ENCODE measurements at regions not wholly inside any gene's neighbourhood (a gene's known extent, or its start where the extent isn't known, plus 50 kb on each side); places are given as distances from the start of the nearest gene placed in this dataset.

GRCh38 chr6:146943664-146944063 is 260.6 kb upstream of the STXBP5 start:
- H3K36me3 Mint-ChIP-seq (ENCODE audit: low read depth), result peaks cover 2% of the 10 kb centered on the region

GRCh38 chr6:146944077-146944476 is 260.1 kb upstream of the STXBP5 start:
- no peaks in the 10 kb centered on the region for H3K9me3 ChIP-seq (ENCODE audit: control insufficient read depth, low read length, poor library complexity, severe bottlenecking)
- Mint-ChIP-seq H3K36me3 (ENCODE audit: low read depth) (peaks cover 3% of the 10 kb centered on the region), H3K27ac (no peak overlapping the region), H3K4me1 (no peaks in the 10 kb centered on the region), H3K4me3 (no peak overlapping the region), H3K27me3 (no peaks in the 10 kb centered on the region)
- no peak for DNase-seq
- ATAC-seq, result no peak

More at GRCh38 chr6:146943664-146944063, 260.6 kb upstream of the STXBP5 start:
- no peak overlapping the region for H3K4me3 Mint-ChIP-seq
- H3K4me1 Mint-ChIP-seq, result no peaks in the 10 kb centered on the region
- H3K27me3 Mint-ChIP-seq, result no peaks in the 10 kb centered on the region
- H3K27ac Mint-ChIP-seq, result no peak overlapping the region
- ATAC-seq (no peak), DNase-seq (no peak)
- H3K9me3 ChIP-seq (ENCODE audit: control insufficient read depth, low read length, poor library complexity, severe bottlenecking), result no peaks in the 10 kb centered on the region

- ATAC-seq (no peak), DNase-seq (no peak)
- no peak overlapping the region for H3K4me3 Mint-ChIP-seq
- no peak overlapping the region for H3K27ac Mint-ChIP-seq
- no peaks in the 10 kb centered on the region for H3K9me3 ChIP-seq (ENCODE audit: control insufficient read depth, low read length, poor library complexity, severe bottlenecking)
- peaks cover 3% of the 10 kb centered on the region for H3K36me3 Mint-ChIP-seq (ENCODE audit: low read depth)
- H3K27me3 Mint-ChIP-seq, result no peaks in the 10 kb centered on the region
- H3K4me1 Mint-ChIP-seq, result no peaks in the 10 kb centered on the region
These were observed 259.4 kb upstream of the STXBP5 start for GRCh38 chr6:146944809-146945208.

- Mint-ChIP-seq H3K27me3 (peaks cover 5% of the 10 kb centered on the region), H3K4me1 (peaks cover 10% of the 10 kb centered on the region), H3K4me3 (no peak overlapping the region), H3K36me3 (ENCODE audit: low read depth) (peaks cover 3% of the 10 kb centered on the region), H3K27ac (no peak overlapping the region)
- no peaks in the 10 kb centered on the region for H3K9me3 ChIP-seq (ENCODE audit: control insufficient read depth, low read length, poor library complexity, severe bottlenecking)
- no peak for DNase-seq
- ATAC-seq, result no peak
These were observed 257.7 kb upstream of the STXBP5 start for GRCh38 chr6:146946559-146946958.

GRCh38 chr6:146948790-146949342 is 255.4 kb upstream of the STXBP5 start:
- no peaks in the 10 kb centered on the region for H3K9me3 ChIP-seq (ENCODE audit: control insufficient read depth, low read length, poor library complexity, severe bottlenecking)
- peaks cover 5% of the 10 kb centered on the region for H3K27me3 Mint-ChIP-seq
- H3K27ac Mint-ChIP-seq, result peak overlapping the region; percentile 22
- H3K4me3 Mint-ChIP-seq, result no peak overlapping the region
- DNase-seq (no peak), ATAC-seq (no peak)
- peaks cover 3% of the 10 kb centered on the region for H3K36me3 Mint-ChIP-seq (ENCODE audit: low read depth)
- H3K4me1 Mint-ChIP-seq, result peaks cover 10% of the 10 kb centered on the region

- ATAC-seq, result no peak
- no peak overlapping the region for H3K27ac Mint-ChIP-seq
- DNase-seq, result no peak
- peaks cover 3% of the 10 kb centered on the region for H3K36me3 Mint-ChIP-seq (ENCODE audit: low read depth)
- H3K4me3 Mint-ChIP-seq, result no peak overlapping the region
- peaks cover 10% of the 10 kb centered on the region for H3K4me1 Mint-ChIP-seq
- no peaks in the 10 kb centered on the region for H3K9me3 ChIP-seq (ENCODE audit: control insufficient read depth, low read length, poor library complexity, severe bottlenecking)
- peaks cover 5% of the 10 kb centered on the region for H3K27me3 Mint-ChIP-seq
These were observed 254.8 kb upstream of the STXBP5 start for GRCh38 chr6:146949425-146949824.

- Mint-ChIP-seq H3K4me3 (no peak overlapping the region), H3K36me3 (ENCODE audit: low read depth) (peaks cover 3% of the 10 kb centered on the region), H3K27ac (peak overlapping the region; percentile 27), H3K4me1 (peaks cover 10% of the 10 kb centered on the region), H3K27me3 (peaks cover 5% of the 10 kb centered on the region)
- ATAC-seq (peak; percentile 73), DNase-seq (no peak)
- H3K9me3 ChIP-seq (ENCODE audit: control insufficient read depth, low read length, poor library complexity, severe bottlenecking), result no peaks in the 10 kb centered on the region
These were observed 253.8 kb upstream of the STXBP5 start for GRCh38 chr6:146950351-146950835.

- H3K27me3 Mint-ChIP-seq, result peaks cover 5% of the 10 kb centered on the region
These were observed 248.6 kb upstream of the STXBP5 start for GRCh38 chr6:146955570-146955969.

GRCh38 chr6:146957181-146958093 is 246.8 kb upstream of the STXBP5 start:
- no peaks in the 10 kb centered on the region for H3K4me1 Mint-ChIP-seq

More at GRCh38 chr6:146955570-146955969, 248.6 kb upstream of the STXBP5 start:
- H3K4me1 Mint-ChIP-seq, result peaks cover 4% of the 10 kb centered on the region
- no peak for DNase-seq
- ATAC-seq, result no peak
- no peaks in the 10 kb centered on the region for H3K36me3 Mint-ChIP-seq (ENCODE audit: low read depth)
- H3K4me3 Mint-ChIP-seq, result no peak overlapping the region
- no peaks in the 10 kb centered on the region for H3K9me3 ChIP-seq (ENCODE audit: control insufficient read depth, low read length, poor library complexity, severe bottlenecking)
- H3K27ac Mint-ChIP-seq, result no peak overlapping the region

GRCh38 chr6:146961831-146962230 is 242.4 kb upstream of the STXBP5 start:
- no peaks in the 10 kb centered on the region for H3K36me3 Mint-ChIP-seq (ENCODE audit: low read depth)
- ATAC-seq, result no peak
- no peak overlapping the region for H3K27ac Mint-ChIP-seq
- DNase-seq, result no peak
- H3K27me3 Mint-ChIP-seq, result no peaks in the 10 kb centered on the region
- H3K4me1 Mint-ChIP-seq, result no peaks in the 10 kb centered on the region
- no peak overlapping the region for H3K4me3 Mint-ChIP-seq
- no peaks in the 10 kb centered on the region for H3K9me3 ChIP-seq (ENCODE audit: control insufficient read depth, low read length, poor library complexity, severe bottlenecking)

More at GRCh38 chr6:146957181-146958093, 246.8 kb upstream of the STXBP5 start:
- Mint-ChIP-seq H3K4me3 (no peak overlapping the region), H3K27ac (no peak overlapping the region), H3K27me3 (no peaks in the 10 kb centered on the region), H3K36me3 (ENCODE audit: low read depth) (no peaks in the 10 kb centered on the region)
- ATAC-seq (no peak), DNase-seq (no peak)
- H3K9me3 ChIP-seq (ENCODE audit: control insufficient read depth, low read length, poor library complexity, severe bottlenecking), result no peaks in the 10 kb centered on the region

- H3K27me3 Mint-ChIP-seq, result no peaks in the 10 kb centered on the region
- DNase-seq (no peak), ATAC-seq (no peak)
- H3K36me3 Mint-ChIP-seq (ENCODE audit: low read depth), result no peaks in the 10 kb centered on the region
- no peaks in the 10 kb centered on the region for H3K9me3 ChIP-seq (ENCODE audit: control insufficient read depth, low read length, poor library complexity, severe bottlenecking)
- no peak overlapping the region for H3K27ac Mint-ChIP-seq
- no peak overlapping the region for H3K4me3 Mint-ChIP-seq
- no peaks in the 10 kb centered on the region for H3K4me1 Mint-ChIP-seq
These were observed 241.9 kb upstream of the STXBP5 start for GRCh38 chr6:146962329-146962728.

GRCh38 chr6:146965110-146965689 is 239.0 kb upstream of the STXBP5 start:
- Mint-ChIP-seq H3K36me3 (ENCODE audit: low read depth) (no peaks in the 10 kb centered on the region), H3K27me3 (no peaks in the 10 kb centered on the region), H3K27ac (no peak overlapping the region), H3K4me3 (no peak overlapping the region), H3K4me1 (no peaks in the 10 kb centered on the region)
- DNase-seq (no peak), ATAC-seq (no peak)
- no peaks in the 10 kb centered on the region for H3K9me3 ChIP-seq (ENCODE audit: control insufficient read depth, low read length, poor library complexity, severe bottlenecking)

GRCh38 chr6:146968041-146968760 is 236.0 kb upstream of the STXBP5 start:
- ATAC-seq (no peak), DNase-seq (no peak)
- no peak overlapping the region for H3K4me3 Mint-ChIP-seq
- H3K9me3 ChIP-seq (ENCODE audit: control insufficient read depth, low read length, poor library complexity, severe bottlenecking), result no peaks in the 10 kb centered on the region
- no peaks in the 10 kb centered on the region for H3K36me3 Mint-ChIP-seq (ENCODE audit: low read depth)
- no peak overlapping the region for H3K27ac Mint-ChIP-seq
- H3K4me1 Mint-ChIP-seq, result no peaks in the 10 kb centered on the region
- H3K27me3 Mint-ChIP-seq, result no peaks in the 10 kb centered on the region

Measured in T-helper 17 cell (primary cell).